Neuronal stem cell (in vitro differentiated cells): ENCODE measurements at regions not wholly inside any gene's neighbourhood (a gene's known extent, or its start where the extent isn't known, plus 50 kb on each side); places are given as distances from the start of the nearest gene placed in this dataset.
A peak's percentile ranks its signal among the peaks of the same experiment; 100 is the strongest.

Experiments used
- DNase-seq: peaks from one replicate; pipeline ENCODE4 v3.0.0-alpha.2; 2013; ENCODE audit warnings: low spot score
- H2AFZ ChIP-seq: one replicate; pipeline ENCODE4 v1.6.1; 2013; ENCODE audit warnings: mild to moderate bottlenecking, low read length, inconsistent platforms
- H2AK5ac ChIP-seq: 2 replicates; pipeline ENCODE4 v1.6.1; 2013; ENCODE audit warnings: low read depth, mild to moderate bottlenecking, inconsistent platforms, low read length, moderate library complexity, mixed read lengths
- H2BK120ac ChIP-seq: 2 replicates; pipeline ENCODE4 v1.6.1; 2013; ENCODE audit warnings: low read depth, mild to moderate bottlenecking, inconsistent platforms, low read length, moderate library complexity, mixed read lengths
- H2BK12ac ChIP-seq: one replicate; pipeline ENCODE4 v1.6.1; 2013; ENCODE audit warnings: low read length, inconsistent platforms
- H2BK15ac ChIP-seq: 2 replicates; pipeline ENCODE4 v1.6.1; 2013; ENCODE audit warnings: mild to moderate bottlenecking, low read length, inconsistent platforms, mixed read lengths
- H2BK5ac ChIP-seq: one replicate; pipeline ENCODE4 v1.6.1; 2013; ENCODE audit warnings: inconsistent platforms, mild to moderate bottlenecking, low read length, moderate library complexity
- H3K14ac ChIP-seq: one replicate; pipeline ENCODE4 v1.6.1; 2013; ENCODE audit warnings: low read length, inconsistent platforms
- H3K18ac ChIP-seq: 2 replicates; pipeline ENCODE4 v1.6.1; 2013; ENCODE audit warnings: low read length, inconsistent platforms
- H3K23ac ChIP-seq: 2 replicates; pipeline ENCODE4 v1.6.1; 2013; ENCODE audit warnings: low read depth, mild to moderate bottlenecking, mixed read lengths, low read length, inconsistent platforms; ENCODE audit not compliant: poor library complexity
- H3K27ac ChIP-seq: replicated peaks from 3 replicates; pipeline ENCODE4 v1.5.1; 2013; ENCODE audit warnings: low read length, inconsistent platforms
- H3K27me3 ChIP-seq, 3 experiments: 2 replicates each; pipeline ENCODE4 v1.6.1; 2013; ENCODE audit warnings: low read length in 3 of 3, mild to moderate bottlenecking in 2 of 3, inconsistent platforms in 1 of 3, low read depth in 1 of 3, mixed read lengths in 1 of 3, moderate library complexity in 1 of 3; ENCODE audit not compliant: control insufficient read depth in 3 of 3, insufficient read depth in 3 of 3
- H3K36me3 ChIP-seq, 2 donors: replicated peaks in 1 of 2; 2 replicates each; pipeline ENCODE4 v1.6.1; 2013; ENCODE audit warnings: low read length in 2 of 2; ENCODE audit not compliant: control insufficient read depth in 2 of 2, insufficient read depth in 2 of 2
- H3K4ac ChIP-seq: 2 replicates; pipeline ENCODE4 v1.6.1; 2013; ENCODE audit warnings: inconsistent platforms, mild to moderate bottlenecking, low read length, moderate library complexity
- H3K4me1 ChIP-seq, 2 donors: 1 replicate in 1 of 2; 2 replicates in 1 of 2; pipeline ENCODE4 v1.6.1; 2013; ENCODE audit warnings: low read length in 2 of 2, low read depth in 1 of 2; ENCODE audit not compliant: control insufficient read depth in 2 of 2, insufficient read depth in 1 of 2
- H3K4me2 ChIP-seq: one replicate; pipeline ENCODE4 v1.6.1; 2013; ENCODE audit warnings: mild to moderate bottlenecking, low read length, inconsistent platforms; ENCODE audit not compliant: insufficient read depth, poor library complexity, severe bottlenecking
- H3K4me3 ChIP-seq, 2 donors: 2 replicates each; pipeline ENCODE4 v1.5.1; 2013; ENCODE audit warnings: low read length in 2 of 2, mild to moderate bottlenecking in 2 of 2, inconsistent platforms in 1 of 2, moderate library complexity in 1 of 2
- H3K79me1 ChIP-seq: one replicate; pipeline ENCODE4 v1.6.1; 2013; ENCODE audit warnings: low read depth, mild to moderate bottlenecking, inconsistent platforms, low read length, moderate library complexity
- H3K9ac ChIP-seq: one replicate; pipeline ENCODE4 v1.6.1; 2013; ENCODE audit warnings: mild to moderate bottlenecking, low read depth, low read length, inconsistent platforms; ENCODE audit not compliant: poor library complexity
- H3K9me3 ChIP-seq, 2 donors: replicated peaks in 1 of 2; 2 replicates each; pipeline versions ENCODE3 to v1.6.1; 2013; ENCODE audit warnings: low read length in 2 of 2, mild to moderate bottlenecking in 2 of 2, inconsistent platforms in 1 of 2, low read depth in 1 of 2, mixed read lengths in 1 of 2, moderate library complexity in 1 of 2; ENCODE audit not compliant: control insufficient read depth in 2 of 2, insufficient read depth in 1 of 2
- H4K8ac ChIP-seq: one replicate; pipeline ENCODE4 v1.6.1; 2013; ENCODE audit warnings: low read depth, mild to moderate bottlenecking, inconsistent platforms, low read length, moderate library complexity
- H4K91ac ChIP-seq: one replicate; pipeline ENCODE4 v1.6.1; 2013; ENCODE audit warnings: low read length, low read depth, mild to moderate bottlenecking, inconsistent platforms; ENCODE audit not compliant: poor library complexity
- WGBS, 2 donors: extraction: QIAGEN DNeasy Blood & Tissue Kit; methylation state at CpG; one replicate each; pipeline ENCODE4 v1.1.7; 2013; ENCODE audit warnings: missing lambda C conversion rate in 2 of 2, mixed read lengths in 1 of 2; ENCODE audit not compliant: insufficient read length in 2 of 2, insufficient replicate concordance in 1 of 2; ENCODE audit errors: extremely low coverage in 2 of 2; 5-methylcytosine and 5-hydroxymethylcytosine counted together

DNA sequence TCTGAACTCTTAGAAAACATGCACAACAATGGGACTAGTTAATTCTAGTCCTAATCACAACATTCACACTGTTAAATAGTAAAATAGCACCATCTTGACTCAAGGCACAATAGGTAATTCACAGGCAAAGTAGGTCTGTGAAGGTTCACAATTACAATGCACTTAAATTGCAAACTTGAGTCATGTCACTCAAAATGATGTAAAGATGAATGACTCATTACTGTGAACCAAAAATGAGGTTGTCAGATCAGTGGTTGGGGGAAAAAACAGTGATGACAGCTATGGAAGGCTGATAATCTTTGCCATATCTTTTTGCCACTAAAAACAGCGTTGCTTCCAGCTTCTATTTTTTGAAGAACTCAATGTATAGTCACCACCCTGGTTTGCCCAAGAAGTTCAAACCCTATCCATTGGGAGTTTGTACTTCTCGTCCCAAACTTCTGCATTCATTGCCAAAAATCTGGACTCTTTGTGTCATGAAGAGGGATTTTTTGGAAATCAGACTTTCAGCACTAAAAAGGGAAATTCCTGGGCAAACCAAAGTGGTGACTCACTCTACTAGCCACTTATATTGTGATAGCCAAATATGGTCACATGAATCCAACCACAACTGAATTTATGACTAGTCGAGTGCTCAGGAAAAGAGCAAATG, 200.9 kb upstream of the TMTC4 start:
- Histone ChIP-seq H3K79me1 (no peaks in the 10 kb centered on the region), H3K36me3 (no peaks in the 10 kb centered on the region), H2AK5ac (no peak overlapping the region), H3K23ac (no peak overlapping the region), H3K18ac (no peak overlapping the region), H3K27me3 (no peaks in the 10 kb centered on the region), H2BK12ac (no peak overlapping the region), H2BK5ac (no peak overlapping the region), H3K4ac (no peak overlapping the region), H3K27ac (no peak overlapping the region), H3K14ac (no peak overlapping the region), H2BK15ac (no peak overlapping the region), H2AFZ (no peak overlapping the region), H3K4me1 (no peaks in the 10 kb centered on the region), H3K4me3 (no peak overlapping the region), H4K8ac (no peak overlapping the region), H3K9me3 (peaks cover 0 to 14% of the 10 kb centered on the region in 2 donors), H4K91ac (no peak overlapping the region), H3K9ac (no peak overlapping the region), H2BK120ac (no peak overlapping the region), H3K4me2 (no peak overlapping the region)
- WGBS, 2 donors: no CpG with 5 or more reads among the region's 3 CpGs
- no peak for DNase-seq

DNA sequence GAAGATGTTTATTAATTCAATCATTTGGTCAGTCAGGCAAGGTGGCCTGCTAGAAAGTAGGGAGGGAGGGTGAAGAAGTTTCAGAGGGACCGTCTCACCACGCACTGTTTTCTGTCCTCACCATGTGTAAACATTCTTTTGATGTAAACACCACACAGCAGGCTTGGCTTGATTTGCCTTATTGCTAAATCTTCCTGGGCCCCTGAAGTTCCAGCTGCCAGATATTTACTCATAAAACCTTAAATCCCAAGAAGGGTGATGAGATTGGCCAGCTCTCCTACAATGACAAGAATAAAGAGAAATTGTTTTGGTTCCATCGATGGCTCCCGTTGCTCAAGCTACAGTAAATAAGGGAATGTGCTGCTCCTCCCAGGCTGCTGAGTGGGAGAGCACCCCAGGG, 198.2 kb upstream of the TMTC4 start:
- DNase-seq: no peak
- Histone ChIP-seq H2BK15ac (no peak overlapping the region), H2BK120ac (no peak overlapping the region), H3K9me3 (peaks cover 2 to 14% of the 10 kb centered on the region in 2 donors), H3K36me3 (no peaks in the 10 kb centered on the region), H3K27ac (no peak overlapping the region), H3K4ac (no peak overlapping the region), H3K23ac (no peak overlapping the region), H3K79me1 (no peaks in the 10 kb centered on the region), H2BK5ac (no peak overlapping the region), H3K14ac (peak overlapping the region; percentile 31), H3K9ac (no peak overlapping the region), H2AK5ac (no peak overlapping the region), H3K4me2 (no peak overlapping the region), H4K91ac (no peak overlapping the region), H3K4me3 (no peak overlapping the region), H2BK12ac (no peak overlapping the region), H3K27me3 (no peaks in the 10 kb centered on the region), H4K8ac (no peak overlapping the region), H2AFZ (peak overlapping the region; percentile 55), H3K18ac (peak overlapping the region; percentile 73), H3K4me1 (no peaks in the 10 kb centered on the region)
- WGBS, 2 donors: no CpG with 5 or more reads among the region's 4 CpGs

DNA sequence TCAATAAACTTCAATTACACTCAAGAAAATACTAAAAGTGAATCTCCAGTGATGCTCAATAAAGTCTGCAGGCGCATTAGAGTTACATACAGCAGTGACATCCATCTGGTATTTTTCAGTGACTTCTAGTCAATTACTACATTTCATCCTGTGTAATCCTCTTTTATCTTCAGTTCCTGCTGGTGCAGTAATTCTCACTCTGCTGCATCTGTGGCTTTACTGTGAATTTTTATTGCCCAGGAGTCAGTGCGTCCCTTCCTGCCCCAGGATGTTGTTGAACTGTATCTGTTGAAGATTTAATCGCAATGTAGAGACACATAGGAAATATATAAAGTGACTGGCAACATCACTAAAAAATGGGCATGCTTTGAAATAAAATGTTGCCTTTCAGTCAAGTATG, 196.3 kb upstream of the TMTC4 start:
- no peak overlapping the region for H2BK12ac ChIP-seq
- no peak overlapping the region for H3K4me3 ChIP-seq
- no peak overlapping the region for H3K4ac ChIP-seq
- no peak overlapping the region for H3K18ac ChIP-seq
- H2BK120ac ChIP-seq: no peak overlapping the region
- H2AK5ac ChIP-seq: no peak overlapping the region
- no peak for DNase-seq
- peaks cover 2 to 8% of the 10 kb centered on the region in 2 donors for H3K9me3 ChIP-seq
- no peaks in the 10 kb centered on the region for H3K79me1 ChIP-seq
- no peak overlapping the region for H4K8ac ChIP-seq
- no peaks in the 10 kb centered on the region for H3K4me1 ChIP-seq
- no peak overlapping the region for H2BK15ac ChIP-seq
- no peak overlapping the region for H2BK5ac ChIP-seq
- H3K23ac ChIP-seq: no peak overlapping the region
- H2AFZ ChIP-seq: no peak overlapping the region
- no peak overlapping the region for H3K9ac ChIP-seq
- WGBS, 2 donors: no CpG with 5 or more reads among the region's 3 CpGs
- no peak overlapping the region for H3K4me2 ChIP-seq
- no peaks in the 10 kb centered on the region for H3K36me3 ChIP-seq
- no peaks in the 10 kb centered on the region for H3K27me3 ChIP-seq
- H3K14ac ChIP-seq: no peak overlapping the region
- H3K27ac ChIP-seq: no peak overlapping the region
- no peak overlapping the region for H4K91ac ChIP-seq

- H3K36me3 ChIP-seq: no peaks in the 10 kb centered on the region
- no peaks in the 10 kb centered on the region for H3K79me1 ChIP-seq
- WGBS, 2 donors: no CpG with 5 or more reads among the region's 4 CpGs
- no peak overlapping the region for H2BK15ac ChIP-seq
- no peak for DNase-seq
- H3K4ac ChIP-seq: no peak overlapping the region
- H3K27me3 ChIP-seq: no peaks in the 10 kb centered on the region
- no peak overlapping the region for H3K23ac ChIP-seq
- H4K8ac ChIP-seq: no peak overlapping the region
- no peak overlapping the region for H2AK5ac ChIP-seq
- H2BK5ac ChIP-seq: no peak overlapping the region
- H3K4me2 ChIP-seq: no peak overlapping the region
- H3K14ac ChIP-seq: no peak overlapping the region
- no peak overlapping the region for H3K4me3 ChIP-seq
- H3K27ac ChIP-seq: no peak overlapping the region
- no peak overlapping the region for H3K18ac ChIP-seq
- H2BK120ac ChIP-seq: no peak overlapping the region
- H4K91ac ChIP-seq: no peak overlapping the region
- no peak overlapping the region for H3K9ac ChIP-seq
- H3K9me3 ChIP-seq: peaks cover 0 to 2% of the 10 kb centered on the region in 2 donors
- no peak overlapping the region for H2AFZ ChIP-seq
- no peaks in the 10 kb centered on the region for H3K4me1 ChIP-seq
- H2BK12ac ChIP-seq: no peak overlapping the region
Measured at GRCh38 chr13:100860866-100861265, 186.3 kb upstream of the TMTC4 start.
